ENCODE measurements at regions not wholly inside any gene's neighbourhood (a gene's known extent, or its start where the extent isn't known, plus 50 kb on each side); places are given as distances from the start of the nearest gene placed in this dataset.
"Not testable (repeated sequence)": the region's sequence is repeated elsewhere in the genome, so short reads cannot be mapped to it uniquely, and the experiment has no call there.

- no peak for DNase-seq
These were observed 494.7 kb upstream of the CHORDC1 start for GRCh38 chr11:90717522-90717921.

- no peak for DNase-seq
These were observed 482.8 kb upstream of the CHORDC1 start for GRCh38 chr11:90705661-90706060.

- no peak for DNase-seq
These were observed 481.7 kb upstream of the CHORDC1 start for GRCh38 chr11:90704510-90704909.

GRCh38 chr11:90701716-90702115, 478.9 kb upstream of the CHORDC1 start:
- DNase-seq, result no peak

- DNase-seq, result no peak
These were observed 478.1 kb upstream of the CHORDC1 start for GRCh38 chr11:90700789-90701439.

GRCh38 chr11:90699791-90700400, 477.0 kb upstream of the CHORDC1 start:
- no peak for DNase-seq

- no peak for DNase-seq
These were observed 475.4 kb upstream of the CHORDC1 start for GRCh38 chr11:90698238-90698637.

GRCh38 chr11:90675496-90675895, 452.6 kb upstream of the CHORDC1 start:
- not testable (repeated sequence) for DNase-seq

GRCh38 chr11:90669094-90669493, 446.2 kb upstream of the CHORDC1 start:
- DNase-seq, result no peak

- no peak for DNase-seq
These were observed 445.7 kb upstream of the CHORDC1 start for GRCh38 chr11:90668502-90668901.

GRCh38 chr11:90661233-90661632, 438.4 kb upstream of the CHORDC1 start:
- no peak for DNase-seq

- DNase-seq, result no peak
These were observed 433.3 kb upstream of the CHORDC1 start for GRCh38 chr11:90656171-90656570.

GRCh38 chr11:90650153-90650552, 427.3 kb upstream of the CHORDC1 start:
- no peak for DNase-seq

GRCh38 chr11:90646706-90647105, 423.9 kb upstream of the CHORDC1 start:
- no peak for DNase-seq

- DNase-seq, result no peak
These were observed 423.4 kb upstream of the CHORDC1 start for GRCh38 chr11:90646266-90646665.

- no peak for DNase-seq
These were observed 416.7 kb upstream of the CHORDC1 start for GRCh38 chr11:90639461-90639993.

- no peak for DNase-seq
These were observed 413.0 kb upstream of the CHORDC1 start for GRCh38 chr11:90635886-90636285.

GRCh38 chr11:90635151-90635550, 412.3 kb upstream of the CHORDC1 start:
- no peak for DNase-seq

GRCh38 chr11:90630176-90630575, 407.3 kb upstream of the CHORDC1 start:
- no peak for DNase-seq

GRCh38 chr11:90629229-90629806, 406.5 kb upstream of the CHORDC1 start:
- no peak for DNase-seq

GRCh38 chr11:90614318-90614717, 391.5 kb upstream of the CHORDC1 start:
- no peak for DNase-seq

- DNase-seq, result not testable (repeated sequence)
These were observed 390.2 kb upstream of the CHORDC1 start for GRCh38 chr11:90613037-90613436.

- no peak for DNase-seq
These were observed 383.9 kb upstream of the CHORDC1 start for GRCh38 chr11:90606721-90607120.

GRCh38 chr11:90601261-90601660, 378.4 kb upstream of the CHORDC1 start:
- no peak for DNase-seq
